ENCODE measurements at regions not wholly inside any gene's neighbourhood (a gene's known extent, or its start where the extent isn't known, plus 50 kb on each side); places are given as distances from the start of the nearest gene placed in this dataset.
"Not testable (repeated sequence)": the region's sequence is repeated elsewhere in the genome, so short reads cannot be mapped to it uniquely, and the experiment has no call there.

DNA sequence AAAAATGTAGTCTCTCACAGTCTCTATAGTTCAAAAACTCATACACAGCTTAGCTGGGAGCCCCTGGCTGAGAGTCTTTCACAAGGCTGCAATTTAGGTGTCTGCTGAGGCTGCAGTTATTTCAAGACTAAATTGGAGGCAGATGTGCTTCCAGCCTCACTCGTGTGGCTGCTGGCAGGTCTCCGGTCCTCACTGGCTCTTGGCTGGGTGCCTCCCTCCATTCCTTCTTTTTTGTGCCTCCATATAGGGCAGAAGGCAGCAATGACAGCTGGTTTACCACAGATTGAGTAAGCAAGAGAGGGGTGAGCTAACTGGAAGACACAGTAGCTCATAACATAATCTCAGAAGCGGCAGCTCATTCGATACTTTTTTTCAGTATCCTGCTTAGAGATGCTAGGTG lies 2167.7 kb upstream of the WWC1 start:
- Histone ChIP-seq H3K27ac (no peak overlapping the region), H3K4me2 (no peak overlapping the region), H3K36me3 (no peaks in the 10 kb centered on the region), H3K9me3 (peaks cover 7% of the 10 kb centered on the region), H3K27me3 (no peaks in the 10 kb centered on the region), H3K9ac (no peak overlapping the region), H3K4me1 (no peaks in the 10 kb centered on the region), H3K4me3 (no peak overlapping the region), H4K20me1 (no peaks in the 10 kb centered on the region)
- TF ChIP-seq Cebpa-rat (IDR thresholded peaks at IDR 0.05), result no peak

DNA sequence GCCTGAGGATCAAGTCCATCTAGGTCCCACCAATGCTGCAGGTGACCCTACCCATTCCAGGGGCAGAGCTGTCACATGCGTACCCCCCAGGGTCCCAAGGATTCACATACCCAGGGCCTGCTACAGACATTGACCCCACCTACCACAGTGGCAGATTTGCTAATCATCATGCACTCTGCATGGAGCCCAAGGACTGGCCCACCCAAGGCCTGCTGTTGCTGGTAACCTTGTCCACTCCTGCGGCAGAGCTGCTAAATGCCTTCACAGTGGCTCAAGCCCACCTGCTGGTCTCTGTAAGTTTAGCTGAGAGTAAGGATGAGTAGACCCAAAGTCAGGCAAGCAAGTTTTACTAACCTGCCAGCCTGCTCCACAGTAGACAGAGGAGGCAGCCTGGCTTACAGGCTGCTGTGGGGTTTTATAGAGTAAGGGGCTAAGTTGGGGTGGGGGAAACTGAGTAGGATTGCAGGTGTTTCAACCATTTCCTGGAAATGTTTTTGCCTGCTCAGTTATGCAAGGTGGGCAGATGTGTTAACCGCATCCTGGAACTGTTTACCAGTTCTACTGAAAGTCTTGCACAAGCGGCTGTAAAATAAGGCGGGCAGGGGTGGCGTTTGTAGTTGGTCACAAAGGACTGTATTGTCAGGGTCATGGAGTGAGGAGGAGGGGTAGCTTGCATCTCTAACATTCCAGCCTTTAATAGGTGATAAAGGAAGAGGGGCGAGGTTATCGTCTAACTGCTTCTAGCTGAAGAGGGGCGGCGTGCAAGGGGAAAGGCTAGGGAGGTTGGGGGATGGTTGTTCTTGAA lies 2163.5 kb upstream of the WWC1 start:
- no peaks in the 10 kb centered on the region for H3K27me3 ChIP-seq
- H3K36me3 ChIP-seq, result no peaks in the 10 kb centered on the region
- no peak overlapping the region for H3K4me3 ChIP-seq
- no peaks in the 10 kb centered on the region for H3K4me1 ChIP-seq
- H3K27ac ChIP-seq, result no peak overlapping the region
- no peak overlapping the region for H3K4me2 ChIP-seq
- H3K9me3 ChIP-seq, result peaks cover 13% of the 10 kb centered on the region
- H3K9ac ChIP-seq, result no peak overlapping the region
- no peak for TF ChIP-seq Cebpa-rat (IDR thresholded peaks at IDR 0.05)
- H4K20me1 ChIP-seq, result no peaks in the 10 kb centered on the region

GRCh38 chr5:166145107-166145506 lies 2146.3 kb upstream of the WWC1 start:
- H3K9me3 ChIP-seq, H3K36me3 ChIP-seq, H3K4me2 ChIP-seq, H3K9ac ChIP-seq, H3K27me3 ChIP-seq, H4K20me1 ChIP-seq, H3K27ac ChIP-seq, H3K4me3 ChIP-seq, H3K4me1 ChIP-seq: not testable (repeated sequence)

DNA sequence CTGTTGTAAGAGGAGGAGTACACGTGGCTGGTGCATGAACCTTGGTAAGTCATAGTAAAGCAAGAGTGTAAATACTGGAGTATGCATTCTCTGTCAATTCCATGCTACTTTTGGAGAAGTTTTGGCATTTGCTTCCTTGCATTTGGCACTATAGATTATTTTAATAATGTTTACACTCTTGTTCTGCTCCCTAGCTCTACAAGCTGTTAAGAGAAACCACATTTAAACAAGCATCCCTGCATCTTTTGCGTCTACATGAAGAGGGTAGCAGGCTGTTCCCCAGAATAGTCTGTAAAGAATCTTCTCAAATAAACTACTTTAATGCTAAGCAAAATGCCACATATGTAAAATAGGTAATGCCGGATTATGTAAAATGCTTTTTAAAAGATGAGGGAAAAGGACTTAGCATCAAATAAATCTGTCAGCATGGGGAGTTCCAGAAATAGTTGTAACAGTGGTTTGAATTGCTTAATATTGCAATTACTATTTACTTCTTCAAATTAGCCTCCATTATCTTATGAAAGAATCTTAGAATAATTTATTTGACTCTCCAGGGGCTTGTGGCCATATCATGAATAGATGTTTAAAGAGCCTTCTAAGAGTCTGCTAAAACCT lies 2127.3 kb upstream of the WWC1 start:
- Histone ChIP-seq H3K9ac (no peak overlapping the region), H3K36me3 (no peaks in the 10 kb centered on the region), H4K20me1 (no peaks in the 10 kb centered on the region), H3K4me2 (no peak overlapping the region), H3K4me1 (no peaks in the 10 kb centered on the region), H3K27ac (no peak overlapping the region), H3K9me3 (no peaks in the 10 kb centered on the region), H3K4me3 (no peak overlapping the region), H3K27me3 (no peaks in the 10 kb centered on the region)
- TF ChIP-seq Cebpa-rat (IDR thresholded peaks at IDR 0.05), result no peak

DNA sequence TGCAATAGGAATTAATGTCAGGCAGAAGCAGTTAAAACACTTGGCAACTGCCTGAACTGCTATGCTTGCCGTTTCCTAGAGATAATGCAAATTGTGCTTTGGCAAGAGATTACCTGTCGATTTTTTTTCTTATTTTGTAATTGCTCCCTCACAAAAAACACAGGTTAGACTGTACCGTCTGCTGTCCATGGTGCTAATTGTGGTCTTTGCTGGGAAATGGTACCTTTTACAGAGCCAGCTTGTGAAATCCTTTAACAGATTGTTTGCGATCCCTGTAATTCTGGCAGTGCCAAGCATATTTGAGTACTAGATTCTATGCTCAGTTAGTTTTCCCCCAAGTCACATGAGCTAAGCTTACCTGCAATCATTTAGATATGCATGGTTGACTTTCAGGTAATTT lies 2125.8 kb upstream of the WWC1 start:
- no peak overlapping the region for H3K4me2 ChIP-seq
- no peak overlapping the region for H3K4me3 ChIP-seq
- no peak overlapping the region for H3K27ac ChIP-seq
- no peak for TF ChIP-seq Cebpa-rat (IDR thresholded peaks at IDR 0.05)
- H3K4me1 ChIP-seq, result no peaks in the 10 kb centered on the region
- H3K9me3 ChIP-seq, result no peaks in the 10 kb centered on the region
- no peaks in the 10 kb centered on the region for H3K36me3 ChIP-seq
- H3K9ac ChIP-seq, result no peak overlapping the region
- no peaks in the 10 kb centered on the region for H3K27me3 ChIP-seq
- H4K20me1 ChIP-seq, result no peaks in the 10 kb centered on the region

DNA sequence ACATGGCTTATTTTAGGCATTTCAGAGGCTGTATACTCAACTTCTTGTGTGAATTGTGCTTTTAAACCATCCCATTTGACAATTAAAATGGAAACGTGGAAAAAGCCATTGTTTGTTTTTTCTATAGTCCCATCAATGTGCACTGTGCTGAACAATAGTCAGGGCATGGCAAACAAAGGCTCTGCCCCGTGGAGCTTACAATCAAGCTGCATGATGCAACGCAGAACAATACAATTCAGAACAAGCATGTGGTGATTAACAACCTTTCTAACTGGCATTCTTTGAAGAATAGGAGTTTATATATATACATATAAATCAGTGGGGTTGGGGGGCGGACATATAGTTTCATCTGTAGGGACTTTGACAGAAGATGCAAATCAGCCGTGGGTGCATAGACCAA lies 2125.4 kb upstream of the WWC1 start:
- Histone ChIP-seq H3K4me3 (no peak overlapping the region), H3K9me3 (no peaks in the 10 kb centered on the region), H3K9ac (no peak overlapping the region), H3K36me3 (no peaks in the 10 kb centered on the region), H4K20me1 (no peaks in the 10 kb centered on the region), H3K27me3 (no peaks in the 10 kb centered on the region), H3K4me1 (no peaks in the 10 kb centered on the region), H3K4me2 (no peak overlapping the region), H3K27ac (no peak overlapping the region)
- TF ChIP-seq Cebpa-rat (IDR thresholded peaks at IDR 0.05), result no peak

DNA sequence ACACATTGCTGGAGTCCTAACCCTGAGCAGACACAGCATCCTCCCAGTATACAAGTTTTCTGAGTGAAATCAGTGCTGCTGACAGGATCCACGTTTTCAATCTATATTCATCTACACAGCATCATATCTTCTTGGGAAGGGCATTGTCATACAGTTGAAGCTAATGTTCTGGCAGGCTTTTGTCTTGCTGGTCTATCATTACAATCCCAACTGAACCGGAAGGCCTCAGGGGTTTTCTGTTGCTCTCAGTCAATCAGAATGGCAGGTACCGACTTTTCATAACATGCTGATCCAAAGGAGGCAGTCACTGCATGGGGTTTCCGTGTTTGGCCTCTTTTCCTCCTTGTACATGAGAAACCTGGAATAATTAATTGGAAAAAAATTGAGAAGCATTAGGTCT lies 2118.8 kb upstream of the WWC1 start:
- TF ChIP-seq Cebpa-rat (IDR thresholded peaks at IDR 0.05), result no peak
- Histone ChIP-seq H3K27me3 (no peaks in the 10 kb centered on the region), H3K4me1 (no peaks in the 10 kb centered on the region), H3K36me3 (no peaks in the 10 kb centered on the region), H3K4me2 (no peak overlapping the region), H3K27ac (no peak overlapping the region), H4K20me1 (no peaks in the 10 kb centered on the region), H3K4me3 (no peak overlapping the region), H3K9me3 (no peaks in the 10 kb centered on the region), H3K9ac (no peak overlapping the region)

DNA sequence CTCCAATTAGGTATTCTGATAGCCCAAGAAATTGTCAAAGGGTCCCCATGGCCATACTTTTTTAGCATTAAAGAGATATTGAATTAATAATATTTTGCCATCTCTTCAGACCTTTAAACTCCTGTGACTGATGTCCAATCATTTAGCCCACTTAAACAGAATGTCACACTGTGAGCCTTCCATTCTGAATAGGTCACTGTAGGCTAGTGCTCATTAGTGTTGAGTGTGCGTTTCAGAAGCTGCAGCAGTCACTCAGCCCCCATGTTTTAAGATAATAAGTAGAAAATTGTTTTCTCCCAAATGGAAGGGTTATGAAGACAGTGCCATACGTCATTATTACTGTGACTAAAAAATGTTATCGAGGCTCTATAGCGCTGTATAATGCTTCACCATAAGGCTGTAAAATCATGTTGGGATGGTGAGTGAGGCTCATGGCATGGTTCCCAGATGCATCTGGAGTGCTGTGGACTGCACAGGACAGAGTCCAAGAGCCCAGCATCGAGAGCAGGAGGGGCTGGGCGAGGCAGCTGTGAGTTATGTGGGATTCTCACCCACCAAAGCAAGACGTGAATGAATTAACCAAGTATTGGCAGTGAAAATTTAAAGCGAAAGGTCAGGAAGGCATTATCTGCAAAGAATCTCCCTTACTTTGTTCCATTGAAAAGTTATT lies 2112.9 kb upstream of the WWC1 start:
- Histone ChIP-seq H3K36me3 (no peaks in the 10 kb centered on the region), H3K9ac (no peak overlapping the region), H3K4me3 (no peak overlapping the region), H3K4me1 (no peaks in the 10 kb centered on the region), H4K20me1 (no peaks in the 10 kb centered on the region), H3K27ac (no peak overlapping the region), H3K9me3 (no peaks in the 10 kb centered on the region), H3K27me3 (no peaks in the 10 kb centered on the region), H3K4me2 (no peak overlapping the region)
- TF ChIP-seq Cebpa-rat (IDR thresholded peaks at IDR 0.05), result no peak

DNA sequence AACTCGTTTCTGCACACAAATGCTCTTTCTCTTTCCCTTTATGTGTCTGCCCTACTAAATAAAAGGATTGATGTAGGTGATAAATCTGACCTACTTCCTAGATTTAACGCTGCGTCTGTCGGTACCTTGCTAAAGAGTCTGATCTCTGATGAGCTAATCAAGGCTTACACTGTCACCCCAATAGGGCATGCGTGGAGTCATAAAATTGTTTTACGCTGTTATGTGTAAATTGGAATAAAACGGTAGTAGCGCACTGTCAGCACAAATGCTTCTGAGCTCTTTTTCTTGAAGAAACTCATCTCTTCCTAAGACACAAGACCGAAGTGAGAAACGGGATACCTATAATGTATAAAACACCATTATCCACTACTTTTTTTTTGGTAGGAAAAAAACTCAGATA lies 2106.3 kb upstream of the WWC1 start:
- no peak overlapping the region for H3K4me2 ChIP-seq
- H4K20me1 ChIP-seq, result no peaks in the 10 kb centered on the region
- H3K36me3 ChIP-seq, result no peaks in the 10 kb centered on the region
- H3K27ac ChIP-seq, result no peak overlapping the region
- no peaks in the 10 kb centered on the region for H3K4me1 ChIP-seq
- H3K4me3 ChIP-seq, result no peak overlapping the region
- H3K9me3 ChIP-seq, result no peaks in the 10 kb centered on the region
- no peaks in the 10 kb centered on the region for H3K27me3 ChIP-seq
- no peak overlapping the region for H3K9ac ChIP-seq
- no peak for TF ChIP-seq Cebpa-rat (IDR thresholded peaks at IDR 0.05)
